ENCODE measurements at regions not wholly inside any gene's neighbourhood (a gene's known extent, or its start where the extent isn't known, plus 50 kb on each side); places are given as distances from the start of the nearest gene placed in this dataset.

DNA sequence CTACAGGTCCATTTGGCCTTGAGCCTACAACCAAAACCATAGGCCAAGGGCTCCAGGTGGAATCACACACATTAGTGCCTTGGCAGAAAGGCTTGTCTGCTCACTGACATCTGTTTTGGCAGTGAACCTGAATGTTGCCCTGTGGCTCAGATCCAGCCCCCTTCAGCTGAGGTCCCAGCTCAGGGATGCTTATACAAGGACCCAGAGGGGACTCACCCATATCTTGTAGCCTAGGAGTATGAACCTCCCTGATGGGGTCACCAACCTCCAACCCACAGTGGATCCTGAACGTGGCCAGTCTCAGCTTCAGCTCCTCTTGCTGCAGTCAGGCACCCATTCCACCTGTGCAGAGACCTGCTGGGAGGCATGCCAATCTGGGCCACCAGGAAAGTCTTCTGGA lies 50.8 kb upstream of the HMX1 start:
- no peak for FAIRE-seq

DNA sequence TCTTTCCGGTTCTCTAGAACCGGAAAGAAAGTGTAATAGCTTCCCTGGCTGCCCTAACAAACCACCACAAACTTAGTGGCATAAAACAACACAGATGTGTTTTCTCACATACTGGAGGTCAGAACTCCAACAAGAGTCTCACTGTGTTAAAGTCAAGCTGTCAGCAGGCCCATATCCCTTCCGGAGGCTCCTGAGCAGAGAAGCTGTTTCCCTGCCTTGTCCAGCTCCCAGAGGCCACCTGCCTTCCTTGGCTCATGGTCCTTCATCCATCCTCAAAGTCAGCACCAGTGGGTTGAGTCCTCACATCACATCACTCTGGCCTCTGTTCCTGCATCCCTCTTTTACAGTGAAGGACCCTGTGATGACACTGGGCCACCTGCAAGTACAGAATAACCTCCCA lies 49.8 kb upstream of the HMX1 start:
- FAIRE-seq = no peak

More for the DNA sequence above, 50.8 kb upstream of the HMX1 start:
- no peak for DNase-seq (ENCODE audit: low spot score)

More for the DNA sequence above, 49.8 kb upstream of the HMX1 start:
- no peak for DNase-seq (ENCODE audit: low spot score)
